Adipocyte (in vitro differentiated cells): ENCODE measurements at regions not wholly inside any gene's neighbourhood (a gene's known extent, or its start where the extent isn't known, plus 50 kb on each side); places are given as distances from the start of the nearest gene placed in this dataset.
"Not testable (repeated sequence)": the region's sequence is repeated elsewhere in the genome, so short reads cannot be mapped to it uniquely, and the experiment has no call there.

Source experiments
- DNase-seq: peaks from one replicate; pipeline ENCODE4 v3.0.0-alpha.2; 2015; ENCODE audit warnings: low read depth
- H3K27me3 ChIP-seq: replicated peaks from 2 replicates; pipeline ENCODE4 v1.7.0; 2013; ENCODE audit warnings: mild to moderate bottlenecking, low read length, moderate library complexity; ENCODE audit not compliant: control insufficient read depth, insufficient read depth
- H3K36me3 ChIP-seq: 2 replicates; pipeline ENCODE4 v1.7.0; 2013; ENCODE audit warnings: low read length, mild to moderate bottlenecking, moderate library complexity; ENCODE audit not compliant: control insufficient read depth, insufficient read depth, severe bottlenecking
- H3K4me1 ChIP-seq: 2 replicates; pipeline ENCODE4 v1.7.0; 2013; ENCODE audit warnings: mild to moderate bottlenecking, low read length, moderate library complexity; ENCODE audit not compliant: control insufficient read depth, insufficient read depth
- H3K4me3 ChIP-seq: 2 replicates; pipeline ENCODE4 v1.7.0; 2013; ENCODE audit warnings: mild to moderate bottlenecking, low read length, moderate library complexity
- H3K9ac ChIP-seq: 2 replicates; pipeline ENCODE4 v1.7.0; 2013; ENCODE audit warnings: mild to moderate bottlenecking, low read length, moderate library complexity
- H3K9me3 ChIP-seq: 2 replicates; pipeline ENCODE4 v1.7.0; 2013; ENCODE audit warnings: mild to moderate bottlenecking, low read length, moderate library complexity; ENCODE audit not compliant: control insufficient read depth

GRCh38 chr13:56412856-56413255 lies 727.9 kb upstream of the PRR20A start:
- Histone ChIP-seq H3K9ac (no peak overlapping the region), H3K27me3 (no peaks in the 10 kb centered on the region), H3K4me3 (no peak overlapping the region), H3K9me3 (peaks cover 7% of the 10 kb centered on the region), H3K4me1 (no peaks in the 10 kb centered on the region), H3K36me3 (no peaks in the 10 kb centered on the region)
- no peak for DNase-seq

- H3K9ac ChIP-seq: no peak overlapping the region
- no peak overlapping the region for H3K4me3 ChIP-seq
- DNase-seq: no peak
- H3K27me3 ChIP-seq: no peaks in the 10 kb centered on the region
- no peaks in the 10 kb centered on the region for H3K36me3 ChIP-seq
- H3K4me1 ChIP-seq: no peaks in the 10 kb centered on the region
- no peaks in the 10 kb centered on the region for H3K9me3 ChIP-seq
Measured at GRCh38 chr13:56424246-56424645, 716.5 kb upstream of the PRR20A start.

- Histone ChIP-seq H3K4me3 (no peak overlapping the region), H3K9ac (no peak overlapping the region), H3K4me1 (no peaks in the 10 kb centered on the region), H3K9me3 (peaks cover 10% of the 10 kb centered on the region), H3K27me3 (no peaks in the 10 kb centered on the region), H3K36me3 (no peaks in the 10 kb centered on the region)
- DNase-seq: no peak
Measured at GRCh38 chr13:56457535-56458190, 683.1 kb upstream of the PRR20A start.

GRCh38 chr13:56459286-56459685 lies 681.4 kb upstream of the PRR20A start:
- Histone ChIP-seq H3K27me3 (no peaks in the 10 kb centered on the region), H3K9ac (no peak overlapping the region)
- no peak for DNase-seq

GRCh38 chr13:56501750-56502149 lies 639.0 kb upstream of the PRR20A start:
- no peaks in the 10 kb centered on the region for H3K36me3 ChIP-seq
- no peak for DNase-seq
- no peak overlapping the region for H3K4me3 ChIP-seq
- no peaks in the 10 kb centered on the region for H3K27me3 ChIP-seq
- H3K9me3 ChIP-seq: peaks cover 2% of the 10 kb centered on the region
- no peak overlapping the region for H3K9ac ChIP-seq
- H3K4me1 ChIP-seq: no peaks in the 10 kb centered on the region

More at GRCh38 chr13:56459286-56459685, 681.4 kb upstream of the PRR20A start:
- Histone ChIP-seq H3K9me3 (peaks cover 8% of the 10 kb centered on the region), H3K4me1 (no peaks in the 10 kb centered on the region), H3K4me3 (no peak overlapping the region), H3K36me3 (no peaks in the 10 kb centered on the region)

GRCh38 chr13:56510836-56511235 lies 629.9 kb upstream of the PRR20A start:
- no peak overlapping the region for H3K9ac ChIP-seq
- no peaks in the 10 kb centered on the region for H3K4me1 ChIP-seq
- no peaks in the 10 kb centered on the region for H3K9me3 ChIP-seq
- H3K27me3 ChIP-seq: no peaks in the 10 kb centered on the region
- no peak for DNase-seq
- H3K4me3 ChIP-seq: no peak overlapping the region
- no peaks in the 10 kb centered on the region for H3K36me3 ChIP-seq

- H3K27me3 ChIP-seq, DNase-seq, H3K4me3 ChIP-seq, H3K36me3 ChIP-seq, H3K4me1 ChIP-seq, H3K9ac ChIP-seq, H3K9me3 ChIP-seq: not testable (repeated sequence)
Measured at GRCh38 chr13:56512336-56512735, 628.4 kb upstream of the PRR20A start.

- Histone ChIP-seq H3K4me1 (no peaks in the 10 kb centered on the region), H3K4me3 (no peak overlapping the region), H3K27me3 (no peaks in the 10 kb centered on the region), H3K36me3 (no peaks in the 10 kb centered on the region), H3K9ac (no peak overlapping the region), H3K9me3 (no peaks in the 10 kb centered on the region)
- DNase-seq: no peak
Measured at GRCh38 chr13:56515441-56515840, 625.3 kb upstream of the PRR20A start.

GRCh38 chr13:56528040-56528790 lies 612.5 kb upstream of the PRR20A start:
- H3K9me3 ChIP-seq: no peaks in the 10 kb centered on the region
- no peak overlapping the region for H3K4me3 ChIP-seq
- H3K36me3 ChIP-seq: no peaks in the 10 kb centered on the region
- no peak overlapping the region for H3K9ac ChIP-seq
- no peaks in the 10 kb centered on the region for H3K27me3 ChIP-seq
- no peak for DNase-seq
- H3K4me1 ChIP-seq: no peaks in the 10 kb centered on the region

GRCh38 chr13:56530096-56530495 lies 610.6 kb upstream of the PRR20A start:
- Histone ChIP-seq H3K9ac (no peak overlapping the region), H3K4me1 (no peaks in the 10 kb centered on the region), H3K27me3 (no peaks in the 10 kb centered on the region), H3K36me3 (no peaks in the 10 kb centered on the region), H3K9me3 (no peaks in the 10 kb centered on the region), H3K4me3 (no peak overlapping the region)
- no peak for DNase-seq

- not testable (repeated sequence) for H3K4me1 ChIP-seq, H3K36me3 ChIP-seq
Measured at GRCh38 chr13:56547921-56548320, 592.8 kb upstream of the PRR20A start.

More at GRCh38 chr13:56547921-56548320, 592.8 kb upstream of the PRR20A start:
- DNase-seq, H3K4me3 ChIP-seq, H3K27me3 ChIP-seq, H3K9ac ChIP-seq, H3K9me3 ChIP-seq: not testable (repeated sequence)
